HUDEP-2 (cell line): ENCODE measurements at regions not wholly inside any gene's neighbourhood (a gene's known extent, or its start where the extent isn't known, plus 50 kb on each side); places are given as distances from the start of the nearest gene placed in this dataset.
"Not testable (repeated sequence)": the region's sequence is repeated elsewhere in the genome, so short reads cannot be mapped to it uniquely, and the experiment has no call there.

ENCODE experiments used
- DNase-seq, 76 experiments: peaks; one replicate each; lab custom pipeline; 2025; ENCODE audit not compliant: unreplicated experiment in 76 of 76; lab: John Stamatoyannopoulos, UW

DNA sequence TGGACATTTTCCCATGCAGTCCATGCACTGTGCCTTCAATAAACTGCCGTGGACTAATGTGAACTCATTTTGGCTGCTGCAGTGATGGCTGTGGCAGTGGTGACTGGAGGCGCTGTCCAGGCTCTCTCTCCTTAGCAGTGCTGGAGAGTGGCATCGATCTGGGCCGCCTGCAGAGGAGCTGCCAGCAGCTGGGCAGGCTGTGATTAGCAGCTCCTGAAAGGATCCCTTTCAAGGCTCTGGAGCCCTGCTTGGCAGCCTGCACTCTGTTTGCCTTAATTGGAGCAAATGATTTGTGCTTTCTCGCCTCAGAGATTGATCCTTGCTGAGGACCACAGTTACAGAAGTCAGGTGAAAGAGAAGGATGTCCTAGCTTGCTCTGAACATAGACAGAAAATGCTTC is 130.1 kb upstream of the VWC2 start:
- DNase-seq = peak in 1 of 76 experiments; percentile 4

DNA sequence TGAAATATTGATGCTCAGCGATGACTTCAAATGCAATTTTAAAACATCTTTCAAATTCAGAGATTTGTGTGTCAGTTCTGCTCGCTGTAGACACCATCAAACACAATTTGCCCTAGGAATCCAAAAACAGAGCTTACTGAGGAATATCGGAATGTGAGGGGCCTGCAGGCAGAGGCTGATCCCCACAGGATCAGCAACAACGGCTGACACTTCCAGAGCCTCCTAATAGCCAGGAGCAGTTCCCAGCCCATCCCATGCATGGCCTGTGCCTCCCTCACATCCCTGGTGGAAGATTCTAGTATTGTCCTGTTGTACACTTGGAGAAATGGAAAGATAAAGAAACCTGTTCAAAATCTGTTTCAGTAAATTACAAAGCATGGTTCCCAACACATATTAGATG is 129.7 kb upstream of the VWC2 start:
- no peak for DNase-seq

- DNase-seq = no peak
These were observed 128.9 kb upstream of the VWC2 start for GRCh38 chr7:49644396-49645166.

- DNase-seq = no peak
These were observed 128.1 kb upstream of the VWC2 start for GRCh38 chr7:49645296-49645695.

GRCh38 chr7:49660170-49660783 is 113.2 kb upstream of the VWC2 start:
- DNase-seq = no peak

DNA sequence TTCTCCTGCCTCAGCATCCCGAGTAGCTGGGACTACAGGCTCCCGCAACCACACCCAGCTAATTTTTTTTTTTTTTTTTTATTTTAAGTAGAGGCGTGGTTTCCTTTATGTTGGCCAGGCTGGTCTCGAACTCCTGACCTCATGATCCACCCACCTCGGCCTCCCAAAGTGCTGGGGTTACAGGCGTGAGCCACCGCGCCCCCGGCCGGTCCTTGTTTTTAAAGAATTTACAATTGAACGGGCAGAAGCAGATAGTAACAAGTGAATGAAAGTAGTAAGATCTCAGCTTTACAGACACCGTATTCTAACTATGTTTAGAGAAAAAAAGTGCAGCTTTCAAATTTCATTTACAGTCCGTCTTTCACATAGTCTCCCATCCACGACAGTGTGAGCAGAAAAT is 112.5 kb upstream of the VWC2 start:
- no peak for DNase-seq

DNA sequence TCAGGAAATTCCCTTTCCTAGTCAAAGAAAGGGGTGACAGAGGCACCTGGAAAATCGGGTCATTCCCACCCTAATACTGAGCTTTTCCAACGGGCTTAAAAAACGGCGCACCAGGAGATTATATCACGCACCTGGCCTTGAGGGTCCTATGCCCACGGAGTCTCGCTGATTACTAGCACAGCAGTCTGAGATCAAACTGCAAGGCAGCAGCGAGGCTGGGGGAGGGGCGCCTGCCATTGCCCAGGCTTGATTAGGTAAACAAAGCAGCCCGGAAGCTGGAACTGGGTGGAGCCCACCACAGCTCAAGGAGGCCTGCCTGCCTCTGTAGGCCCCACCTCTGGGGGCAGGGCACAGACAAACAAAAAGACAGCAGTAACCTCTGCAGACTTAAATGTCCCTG is 107.5 kb upstream of the VWC2 start:
- DNase-seq = not testable (repeated sequence)

- DNase-seq = no peak
These were observed 106.7 kb upstream of the VWC2 start for GRCh38 chr7:49666764-49667163.

- DNase-seq = no peak
These were observed 104.2 kb upstream of the VWC2 start for GRCh38 chr7:49669285-49669684.

GRCh38 chr7:49669692-49670260 is 103.7 kb upstream of the VWC2 start:
- no peak for DNase-seq

- no peak for DNase-seq
These were observed 102.4 kb upstream of the VWC2 start for GRCh38 chr7:49670991-49671390.

- DNase-seq = no peak
These were observed 80.9 kb upstream of the VWC2 start for GRCh38 chr7:49692516-49692915.

GRCh38 chr7:49695971-49696370 is 77.5 kb upstream of the VWC2 start:
- no peak for DNase-seq

DNA sequence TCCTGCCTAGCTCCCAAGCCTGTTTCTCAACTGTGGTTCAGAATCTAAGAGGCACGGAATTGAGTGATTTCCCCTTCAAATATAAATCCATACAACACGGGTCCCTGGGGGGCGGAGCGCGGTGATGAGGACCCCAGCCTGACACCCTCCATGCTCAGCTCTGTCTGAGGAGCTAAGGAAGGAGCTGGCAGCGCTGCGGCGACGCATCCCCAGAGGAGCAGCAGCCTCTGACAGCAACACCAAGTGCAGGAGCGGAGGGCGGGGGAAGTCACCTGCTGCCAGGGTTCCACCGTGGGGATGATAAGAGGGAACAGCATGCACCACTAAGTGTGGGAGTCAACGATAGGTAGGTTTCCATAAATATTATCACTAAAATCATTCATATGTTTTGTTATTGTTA is 72.6 kb upstream of the VWC2 start:
- DNase-seq = no peak

GRCh38 chr7:49702099-49702498 is 71.3 kb upstream of the VWC2 start:
- no peak for DNase-seq

DNA sequence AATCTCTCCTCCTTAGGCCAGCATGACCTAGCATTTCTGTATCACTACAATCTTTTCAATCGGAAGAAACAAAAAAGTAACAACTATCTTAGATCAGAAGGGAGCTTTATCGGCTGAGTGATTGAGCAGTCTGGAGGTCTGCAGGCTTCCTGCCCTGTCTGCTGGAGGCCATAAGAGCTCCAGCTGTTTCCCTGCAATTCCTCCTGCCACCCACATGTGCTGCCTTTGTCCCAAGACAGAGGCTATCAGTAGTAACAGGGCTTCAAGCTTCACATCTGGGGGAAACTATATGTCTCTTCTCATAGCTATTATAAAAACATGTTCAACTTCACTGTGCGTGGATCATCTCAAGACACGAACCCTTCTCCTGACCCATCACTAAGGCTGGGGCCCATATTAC is 70.1 kb upstream of the VWC2 start:
- no peak for DNase-seq

DNA sequence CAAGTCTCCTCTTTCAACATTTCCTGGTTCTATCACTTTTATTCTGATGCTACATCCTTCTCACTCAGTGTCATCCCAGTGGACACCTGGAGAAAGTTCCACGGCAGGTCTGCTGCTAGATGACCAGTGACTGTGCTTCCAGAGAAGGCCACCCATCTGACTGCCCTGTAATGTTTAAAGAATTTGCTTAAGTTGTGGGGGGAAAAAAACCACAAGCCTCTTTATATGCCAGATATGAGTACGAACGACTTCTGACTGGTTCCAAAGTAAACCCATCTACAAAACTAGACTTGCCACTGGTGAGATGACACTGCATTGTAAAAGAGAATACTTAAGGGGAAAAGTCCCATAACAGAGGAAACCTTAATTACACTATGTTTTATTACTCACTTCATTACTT is 69.6 kb upstream of the VWC2 start:
- no peak for DNase-seq

GRCh38 chr7:49706106-49706505 is 67.3 kb upstream of the VWC2 start:
- DNase-seq = no peak

- DNase-seq = no peak
These were observed 65.5 kb upstream of the VWC2 start for GRCh38 chr7:49707891-49708290.

DNA sequence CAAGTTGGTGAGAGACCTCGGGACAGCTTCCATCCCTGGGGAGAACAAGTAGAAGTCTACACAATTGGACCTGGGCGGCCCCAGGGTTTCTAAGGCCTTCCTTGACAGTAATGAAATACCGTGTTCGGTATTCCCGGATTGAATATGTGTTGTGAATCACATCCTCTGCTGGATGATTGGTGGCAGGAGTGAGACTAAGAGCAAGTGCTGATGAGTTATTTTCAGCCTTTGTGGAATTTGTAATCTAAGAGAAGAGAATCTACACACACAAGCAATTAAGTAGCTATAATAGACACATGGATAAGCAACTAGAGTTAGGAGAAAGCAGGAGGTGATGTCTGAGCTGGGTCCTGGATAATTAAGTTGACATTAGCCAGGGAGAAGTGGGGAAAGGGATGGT is 64.8 kb upstream of the VWC2 start:
- no peak for DNase-seq

DNA sequence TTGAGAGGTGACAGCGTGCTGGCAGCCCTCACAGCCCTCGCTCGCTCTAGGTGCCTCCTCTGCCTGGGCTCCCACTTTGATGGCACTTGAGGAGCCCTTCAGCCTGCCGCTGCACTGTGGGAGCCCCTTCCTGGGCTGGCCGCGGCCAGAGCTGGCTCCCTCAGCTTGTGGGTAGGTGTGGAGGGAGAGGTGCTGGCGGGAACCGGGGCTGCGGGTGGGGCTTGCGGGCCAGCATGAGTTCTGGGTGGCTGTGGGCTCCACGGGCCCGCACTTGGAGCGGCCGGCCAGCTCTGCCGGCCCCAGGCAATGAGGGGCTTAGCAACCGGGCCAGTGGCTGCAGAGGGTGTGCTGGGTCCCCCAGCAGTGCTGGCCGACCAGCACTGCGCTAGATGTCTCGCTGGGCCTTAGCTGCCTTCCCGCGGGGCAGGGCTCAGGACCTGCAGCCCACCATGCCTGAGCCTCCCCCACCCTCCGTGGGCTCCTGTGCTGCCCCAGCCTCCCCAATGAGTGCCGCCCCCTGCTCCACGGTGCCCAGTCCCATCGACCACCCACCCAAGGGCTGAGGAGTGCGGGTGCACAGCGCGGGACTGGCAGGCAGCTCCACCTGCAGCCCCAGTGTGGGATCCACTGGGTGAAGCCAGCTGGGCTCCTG is 62.2 kb upstream of the VWC2 start:
- not testable (repeated sequence) for DNase-seq

- no peak for DNase-seq
These were observed 59.3 kb upstream of the VWC2 start for GRCh38 chr7:49714182-49714581.
